Gastroesophageal sphincter (tissue), 3 donors: ENCODE measurements at regions not wholly inside any gene's neighbourhood (a gene's known extent, or its start where the extent isn't known, plus 50 kb on each side); places are given as distances from the start of the nearest gene placed in this dataset.

Experiments used
- EP300 ChIP-seq: sonication (generic); formaldehyde crosslinking; IDR thresholded peaks from one replicate; pipeline ENCODE4 v1.6.1; 2017; ENCODE audit warnings: antibody characterized with exemption, mild to moderate bottlenecking
- POLR2A ChIP-seq, 2 donors: fragments of 450-650 bp; IDR thresholded peaks; one replicate each; pipeline ENCODE4 v1.6.1; 2017; ENCODE audit warnings: antibody characterized with exemption in 2 of 2, mild to moderate bottlenecking in 2 of 2, moderate library complexity in 1 of 2
- POLR2AphosphoS5 ChIP-seq: sonication (generic); formaldehyde crosslinking; IDR thresholded peaks from one replicate; pipeline ENCODE4 v1.6.1; 2017; ENCODE audit warnings: antibody characterized with exemption
- TF ChIP-seq, protein P1 (sequence below), 4 experiments: fragments of 200-600 bp in 2 of 4; fragments of 450-650 bp in 2 of 4; sonication (generic) in 1 of 4; IDR thresholded peaks; one replicate each; pipeline ENCODE4 v1.5.1; 2017 to 2019; ENCODE audit warnings: antibody characterized with exemption in 4 of 4, mild to moderate bottlenecking in 2 of 4, moderate library complexity in 2 of 4

- TF ChIP-seq, protein P1, sequence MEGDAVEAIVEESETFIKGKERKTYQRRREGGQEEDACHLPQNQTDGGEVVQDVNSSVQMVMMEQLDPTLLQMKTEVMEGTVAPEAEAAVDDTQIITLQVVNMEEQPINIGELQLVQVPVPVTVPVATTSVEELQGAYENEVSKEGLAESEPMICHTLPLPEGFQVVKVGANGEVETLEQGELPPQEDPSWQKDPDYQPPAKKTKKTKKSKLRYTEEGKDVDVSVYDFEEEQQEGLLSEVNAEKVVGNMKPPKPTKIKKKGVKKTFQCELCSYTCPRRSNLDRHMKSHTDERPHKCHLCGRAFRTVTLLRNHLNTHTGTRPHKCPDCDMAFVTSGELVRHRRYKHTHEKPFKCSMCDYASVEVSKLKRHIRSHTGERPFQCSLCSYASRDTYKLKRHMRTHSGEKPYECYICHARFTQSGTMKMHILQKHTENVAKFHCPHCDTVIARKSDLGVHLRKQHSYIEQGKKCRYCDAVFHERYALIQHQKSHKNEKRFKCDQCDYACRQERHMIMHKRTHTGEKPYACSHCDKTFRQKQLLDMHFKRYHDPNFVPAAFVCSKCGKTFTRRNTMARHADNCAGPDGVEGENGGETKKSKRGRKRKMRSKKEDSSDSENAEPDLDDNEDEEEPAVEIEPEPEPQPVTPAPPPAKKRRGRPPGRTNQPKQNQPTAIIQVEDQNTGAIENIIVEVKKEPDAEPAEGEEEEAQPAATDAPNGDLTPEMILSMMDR (IDR thresholded peaks at IDR 0.05) = no peak
- no peak for TF ChIP-seq EP300
- no peak for TF ChIP-seq POLR2A (IDR thresholded peaks at IDR 0.05)
- no peak for TF ChIP-seq POLR2AphosphoS5
Observed at GRCh38 chr14:81839056-81839455, 305.4 kb upstream of the SEL1L start.
